ENCODE measurements at regions not wholly inside any gene's neighbourhood (a gene's known extent, or its start where the extent isn't known, plus 50 kb on each side); places are given as distances from the start of the nearest gene placed in this dataset.

- TF ChIP-seq CTCF (conservative IDR thresholded peaks at IDR 0.05) (no peak), ZFX (IDR thresholded peaks at IDR 0.05) (no peak)
These were observed 71.4 kb upstream of the ROPN1 start for GRCh38 chr3:124063197-124063909.
